ENCODE measurements at regions not wholly inside any gene's neighbourhood (a gene's known extent, or its start where the extent isn't known, plus 50 kb on each side); places are given as distances from the start of the nearest gene placed in this dataset.

GRCh38 chr18:22275706-22276333, 106.4 kb downstream of the GATA6 start:
- TF ChIP-seq POLR2A (IDR thresholded peaks at IDR 0.05) (no peak), CTCF (IDR thresholded peaks at IDR 0.05) (no peak)

All from ovary (tissue), 3 donors.